GM13977 (cell line): ENCODE measurements at regions not wholly inside any gene's neighbourhood (a gene's known extent, or its start where the extent isn't known, plus 50 kb on each side); places are given as distances from the start of the nearest gene placed in this dataset.

ENCODE experiments used
- DNase-seq: peaks from one replicate; pipeline ENCODE4 v3.0.0; 2012; ENCODE audit warnings: low spot score
- in situ Hi-C: fragments of 300-500 bp; cut with MboI; formaldehyde crosslinking; loops from one replicate; pipeline ENCODE4 v1.12.0; 2022; ENCODE audit warnings: low sequenced_read_pairs, low pct_unique_long_range_greater_than_20kb, mixed read lengths, inconsistent platforms; ENCODE audit not compliant: unreplicated experiment
- TF ChIP-seq, protein P1 (sequence below): IDR thresholded peaks from 2 replicates; pipeline ENCODE4 v1.5.1; 2012; ENCODE audit warnings: mild to moderate bottlenecking, control low read depth; ENCODE audit not compliant: insufficient read depth; ENCODE audit errors: extremely low read depth, missing control alignments

DNA sequence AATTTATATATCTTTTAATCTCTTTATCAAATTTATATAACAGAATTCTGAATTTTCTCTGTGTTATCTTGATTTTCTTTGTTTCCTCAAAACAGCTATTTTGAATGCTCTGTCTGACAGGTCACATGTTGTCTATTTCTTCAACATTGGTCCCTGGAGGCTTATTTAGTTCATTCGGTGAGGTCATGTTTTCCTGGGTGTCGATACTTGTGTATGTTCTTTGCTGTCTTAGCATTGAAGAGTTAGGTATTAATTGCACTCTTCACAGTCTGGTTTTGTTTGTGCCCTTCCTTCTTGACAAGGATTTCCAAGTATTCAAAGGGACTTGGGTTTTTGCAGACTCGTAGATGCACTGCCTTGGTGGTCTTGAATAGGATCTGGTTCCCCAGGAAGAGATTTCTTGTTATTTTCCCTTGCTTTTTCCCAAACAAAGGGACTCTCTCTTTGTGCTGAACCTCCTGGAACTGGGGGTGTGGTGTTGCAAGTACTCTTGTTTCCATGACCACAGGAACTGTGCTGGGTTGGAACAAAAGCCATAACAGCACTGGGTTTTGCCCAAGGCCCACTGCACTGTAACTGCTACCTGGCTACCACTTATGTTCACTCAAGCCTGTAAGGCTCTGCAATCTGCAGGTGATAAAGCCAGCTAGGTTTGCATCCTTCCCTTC lies 1483.0 kb downstream of the CDH8 start:
- in situ Hi-C loops = no loop called here

DNA sequence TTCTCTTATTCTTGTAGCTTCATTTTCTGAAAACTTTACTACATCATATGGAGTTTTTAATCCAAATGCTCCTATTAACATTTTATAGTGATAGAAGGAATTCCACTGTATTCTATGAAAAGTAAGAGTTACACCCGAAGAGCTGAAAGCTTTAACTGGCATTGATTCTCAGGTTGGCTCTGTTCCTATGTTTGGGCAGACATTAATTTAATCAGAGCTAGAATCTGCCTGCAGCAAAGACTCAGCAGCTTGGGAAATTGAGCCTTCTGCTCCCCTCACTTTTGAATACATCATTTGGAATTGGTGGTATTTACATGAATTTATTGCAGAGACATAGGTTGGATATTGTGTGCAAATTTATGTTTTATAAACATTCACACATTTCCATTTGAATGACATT lies 1494.7 kb downstream of the CDH8 start:
- in situ Hi-C loops = no loop called here
- TF ChIP-seq, protein P1, sequence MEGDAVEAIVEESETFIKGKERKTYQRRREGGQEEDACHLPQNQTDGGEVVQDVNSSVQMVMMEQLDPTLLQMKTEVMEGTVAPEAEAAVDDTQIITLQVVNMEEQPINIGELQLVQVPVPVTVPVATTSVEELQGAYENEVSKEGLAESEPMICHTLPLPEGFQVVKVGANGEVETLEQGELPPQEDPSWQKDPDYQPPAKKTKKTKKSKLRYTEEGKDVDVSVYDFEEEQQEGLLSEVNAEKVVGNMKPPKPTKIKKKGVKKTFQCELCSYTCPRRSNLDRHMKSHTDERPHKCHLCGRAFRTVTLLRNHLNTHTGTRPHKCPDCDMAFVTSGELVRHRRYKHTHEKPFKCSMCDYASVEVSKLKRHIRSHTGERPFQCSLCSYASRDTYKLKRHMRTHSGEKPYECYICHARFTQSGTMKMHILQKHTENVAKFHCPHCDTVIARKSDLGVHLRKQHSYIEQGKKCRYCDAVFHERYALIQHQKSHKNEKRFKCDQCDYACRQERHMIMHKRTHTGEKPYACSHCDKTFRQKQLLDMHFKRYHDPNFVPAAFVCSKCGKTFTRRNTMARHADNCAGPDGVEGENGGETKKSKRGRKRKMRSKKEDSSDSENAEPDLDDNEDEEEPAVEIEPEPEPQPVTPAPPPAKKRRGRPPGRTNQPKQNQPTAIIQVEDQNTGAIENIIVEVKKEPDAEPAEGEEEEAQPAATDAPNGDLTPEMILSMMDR = no peak
- DNase-seq = no peak

More for the DNA sequence above, 1483.0 kb downstream of the CDH8 start:
- TF ChIP-seq, protein P1 = no peak
- no peak for DNase-seq

DNA sequence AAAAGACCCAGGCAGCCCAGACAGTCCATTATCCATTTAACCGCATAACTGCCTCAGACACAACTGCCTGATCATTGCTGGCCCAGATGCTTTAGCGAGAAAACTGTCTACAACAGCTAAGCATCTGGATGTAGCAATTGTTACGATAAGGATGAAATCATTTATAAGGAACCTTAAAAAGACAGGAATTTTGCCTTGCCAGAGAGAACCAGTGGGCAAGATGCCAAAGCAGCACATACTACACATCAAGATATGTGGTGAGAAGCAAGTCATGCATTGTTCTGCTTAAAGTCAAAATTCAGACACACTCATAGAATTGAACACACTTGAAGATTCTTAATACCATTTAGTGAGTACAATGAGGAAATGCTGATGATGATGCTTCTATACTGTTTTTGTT lies 1525.3 kb downstream of the CDH8 start:
- in situ Hi-C loops = no loop called here
- TF ChIP-seq, protein P1 = no peak
- no peak for DNase-seq

DNA sequence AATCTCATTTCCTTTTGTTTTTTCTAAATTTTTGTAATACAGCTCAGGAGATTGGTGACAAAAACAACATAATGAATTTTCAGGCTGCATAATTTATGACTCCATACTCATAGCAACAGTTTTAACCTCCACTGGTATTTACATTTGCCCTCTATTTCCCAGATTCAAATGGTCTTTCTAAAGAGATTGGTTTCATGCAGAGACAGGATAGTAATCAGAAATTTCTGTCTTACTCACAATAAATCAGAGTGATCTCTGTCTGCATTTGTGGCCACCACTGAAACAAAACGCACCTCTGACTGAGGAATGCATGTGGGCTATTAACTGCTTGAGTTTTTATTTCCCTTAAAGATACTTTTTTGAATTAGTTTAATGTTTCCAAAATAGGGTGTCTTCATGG lies 1526.0 kb downstream of the CDH8 start:
- in situ Hi-C loops = no loop called here
- no peak for DNase-seq
- TF ChIP-seq, protein P1 = no peak

DNA sequence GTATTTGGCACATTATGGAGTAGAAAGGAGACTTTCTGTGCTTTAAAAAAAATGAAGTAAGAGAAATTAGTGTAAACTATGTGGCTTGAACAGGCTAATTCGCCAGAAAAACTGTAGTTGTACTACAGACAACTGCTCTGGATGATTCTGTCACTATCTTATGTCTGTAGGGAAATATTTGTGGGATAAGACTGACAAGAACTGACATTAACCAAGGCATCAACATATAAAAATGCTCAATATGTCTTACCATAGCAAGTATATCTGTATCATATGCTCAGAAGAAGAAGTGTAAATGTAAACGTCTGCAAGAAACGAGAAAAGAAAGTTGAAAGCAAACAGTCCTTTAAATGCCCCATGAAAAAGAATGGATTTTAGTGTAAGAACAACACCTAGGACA lies 1545.0 kb downstream of the CDH8 start:
- in situ Hi-C loops = no loop called here
- DNase-seq = no peak
- TF ChIP-seq, protein P1 = no peak

DNA sequence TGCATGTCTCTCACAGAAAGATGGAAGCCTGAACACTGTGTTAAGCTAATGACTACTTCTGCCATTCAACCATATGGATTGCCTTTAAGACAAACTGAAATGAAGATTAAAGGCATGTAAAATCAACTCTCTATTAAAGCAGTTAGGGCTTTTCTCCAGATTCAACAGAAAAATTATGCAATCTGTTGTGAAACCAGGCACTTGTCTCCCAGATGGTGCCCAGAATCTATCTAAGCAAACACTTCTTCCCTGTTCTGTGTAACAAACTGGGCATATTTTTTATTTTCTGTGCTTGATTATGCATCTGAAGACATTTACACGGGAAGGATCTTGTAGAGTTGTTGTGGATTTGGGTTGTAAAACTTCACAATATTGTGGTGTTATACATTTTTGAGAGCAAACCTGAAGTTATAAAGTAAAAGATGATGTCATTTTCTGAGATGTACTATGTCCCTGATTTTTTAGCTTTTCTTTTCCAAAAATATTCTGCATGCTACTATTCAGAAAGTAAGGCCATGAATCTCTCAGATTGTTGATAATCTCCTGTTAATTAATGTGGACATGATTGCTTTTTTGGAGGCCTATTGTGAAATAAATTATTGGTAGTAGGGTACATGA lies 1550.3 kb downstream of the CDH8 start:
- no peak for DNase-seq
- in situ Hi-C loops = no loop called here

More for the DNA sequence above, 1550.3 kb downstream of the CDH8 start:
- TF ChIP-seq, protein P1 = no peak
